HG03521 (cell line): ENCODE measurements at regions not wholly inside any gene's neighbourhood (a gene's known extent, or its start where the extent isn't known, plus 50 kb on each side); places are given as distances from the start of the nearest gene placed in this dataset.

Experiments used
- ATAC-seq: cut with Tn5 transposase; IDR thresholded peaks from one replicate; pipeline ENCODE4 v1.9.1; 2021; ENCODE audit warnings: mild to moderate bottlenecking, moderate library complexity; ENCODE audit not compliant: unreplicated experiment

DNA sequence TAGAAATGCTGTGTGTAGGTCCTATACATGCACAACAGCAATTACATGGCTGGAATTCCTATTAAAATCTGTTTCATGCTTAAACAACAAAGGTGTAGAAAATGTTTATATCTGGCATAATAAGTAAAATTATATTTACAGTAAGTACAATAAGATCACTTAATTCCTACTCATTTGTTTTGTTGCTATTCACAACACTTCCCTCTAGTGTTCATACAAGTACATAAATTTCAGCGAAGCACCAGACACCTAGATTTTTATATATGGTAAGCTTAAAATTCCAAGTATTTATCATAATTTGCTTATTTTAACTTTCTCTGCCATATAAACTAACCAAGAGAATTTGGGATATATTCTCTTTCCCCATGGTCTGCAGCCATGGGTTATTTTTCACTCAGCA lies 51.8 kb upstream of the ANK3 start:
- ATAC-seq = no peak

DNA sequence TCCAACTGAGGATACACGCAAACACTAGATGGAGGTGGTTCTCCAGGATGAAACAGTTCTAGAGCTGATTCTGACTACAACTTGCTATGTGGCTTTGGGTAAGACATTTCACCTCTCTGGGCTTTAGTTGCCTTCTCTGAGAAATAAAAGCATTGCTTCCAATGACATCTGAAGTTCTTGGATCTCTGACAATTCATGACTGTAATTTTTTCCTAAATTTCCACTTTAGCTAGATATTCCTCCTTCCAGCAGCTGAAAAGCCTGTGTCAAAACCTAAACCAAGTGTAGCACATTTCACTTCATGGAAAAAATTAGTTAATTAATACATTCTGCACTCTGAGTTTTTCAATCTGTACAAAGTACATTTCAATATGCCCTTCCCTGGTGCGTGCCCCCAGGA lies 50.0 kb upstream of the ANK3 start:
- ATAC-seq = no peak
